ENCODE measurements at regions not wholly inside any gene's neighbourhood (a gene's known extent, or its start where the extent isn't known, plus 50 kb on each side); places are given as distances from the start of the nearest gene placed in this dataset.

GRCh38 chr4:123830930-123831329 is 434.3 kb downstream of the SPRY1 start:
- no peaks in the 10 kb centered on the region for H3K36me3 ChIP-seq (ENCODE audit: control insufficient read depth in 2 of 3, insufficient read depth in 3 of 3, low read length in 3 of 3)
- H3K27ac ChIP-seq (ENCODE audit: low read depth in 2 of 2, low read length in 2 of 2), result no peak overlapping the region
- no peak overlapping the region for H3K4me3 ChIP-seq (ENCODE audit: low read length in 3 of 3)
- no peak for FAIRE-seq
- DNase-seq, result no peak
- no peak for TF ChIP-seq CTCF (IDR thresholded peaks at IDR 0.05; ENCODE audit: borderline replicate concordance, extremely low read depth, insufficient read depth)
- no peak overlapping the region for H3K9ac ChIP-seq (ENCODE audit: low read length in 3 of 3)
- no peaks in the 10 kb centered on the region for H3K9me3 ChIP-seq (ENCODE audit: control insufficient read depth in 2 of 3, insufficient read depth in 1 of 3, low read length in 3 of 3)
- no peaks in the 10 kb centered on the region for H3K27me3 ChIP-seq (ENCODE audit: control insufficient read depth, insufficient read depth, low read length)
- peaks cover 0 to 2% (median 0%) of the 10 kb centered on the region in 3 donors for H3K4me1 ChIP-seq (ENCODE audit: control insufficient read depth in 2 of 3, insufficient read depth in 2 of 3, low read depth in 1 of 3, low read length in 3 of 3)
- intact Hi-C loops (cut with DNase I), result no loop called here

DNA sequence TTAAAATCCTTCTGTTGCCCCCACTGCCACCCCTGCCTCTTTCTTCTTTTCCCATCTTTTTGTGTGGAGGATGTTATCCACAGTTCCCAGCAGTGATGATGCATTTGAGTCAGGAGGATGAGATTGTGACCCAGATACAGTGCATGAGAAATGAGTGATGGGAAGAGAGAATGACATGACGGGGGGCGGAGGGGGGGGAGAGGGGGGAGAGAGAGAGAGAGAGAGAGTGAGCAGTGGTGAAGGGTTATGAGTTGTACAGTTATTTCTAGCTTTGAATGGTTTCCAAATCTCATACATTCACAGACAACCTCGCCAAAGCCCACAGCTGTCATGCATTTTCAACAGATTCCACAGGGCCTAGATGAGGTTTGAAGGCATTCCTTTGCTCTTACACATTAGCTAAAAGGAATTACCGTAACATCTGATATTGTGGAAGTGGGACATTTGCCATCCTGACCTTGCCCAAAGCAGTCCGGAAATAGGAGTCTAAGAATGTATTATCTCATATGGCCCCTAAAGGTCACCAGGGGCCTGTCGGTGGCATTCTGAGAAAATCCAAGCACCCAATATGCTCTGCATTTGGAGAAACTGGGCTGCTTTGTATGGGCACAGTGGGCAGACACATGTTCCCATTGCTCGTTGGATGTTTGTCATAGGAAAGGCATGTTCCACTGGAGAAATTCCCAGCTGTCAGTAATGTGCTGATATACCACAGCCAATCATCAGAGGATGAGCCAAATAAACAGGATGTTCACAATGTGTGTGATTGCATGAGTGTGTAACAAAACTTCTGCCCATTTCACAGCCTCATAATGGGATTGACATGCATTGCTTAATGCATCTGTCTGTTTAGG is 435.8 kb downstream of the SPRY1 start:
- DNase-seq (peak in 2 of 5 donors; percentile 27 to 58), FAIRE-seq (no peak)
- intact Hi-C loops (cut with DNase I), result no loop called here
- no peak for TF ChIP-seq CTCF (IDR thresholded peaks at IDR 0.05; ENCODE audit: borderline replicate concordance, extremely low read depth, insufficient read depth)
- no peaks in the 10 kb centered on the region for H3K27me3 ChIP-seq (ENCODE audit: control insufficient read depth, insufficient read depth, low read length)
- peaks cover 0 to 2% (median 0%) of the 10 kb centered on the region in 3 donors for H3K4me1 ChIP-seq (ENCODE audit: control insufficient read depth in 2 of 3, insufficient read depth in 2 of 3, low read depth in 1 of 3, low read length in 3 of 3)
- H3K9ac ChIP-seq (ENCODE audit: low read length in 3 of 3), result no peak overlapping the region
- no peaks in the 10 kb centered on the region for H3K9me3 ChIP-seq (ENCODE audit: control insufficient read depth in 2 of 3, insufficient read depth in 1 of 3, low read length in 3 of 3)
- H3K4me3 ChIP-seq (ENCODE audit: low read length in 3 of 3), result no peak overlapping the region
- no peaks in the 10 kb centered on the region for H3K36me3 ChIP-seq (ENCODE audit: control insufficient read depth in 2 of 3, insufficient read depth in 3 of 3, low read length in 3 of 3)
- H3K27ac ChIP-seq (ENCODE audit: low read depth in 2 of 2, low read length in 2 of 2), result peak overlapping the region; percentile 20 to 61

DNA sequence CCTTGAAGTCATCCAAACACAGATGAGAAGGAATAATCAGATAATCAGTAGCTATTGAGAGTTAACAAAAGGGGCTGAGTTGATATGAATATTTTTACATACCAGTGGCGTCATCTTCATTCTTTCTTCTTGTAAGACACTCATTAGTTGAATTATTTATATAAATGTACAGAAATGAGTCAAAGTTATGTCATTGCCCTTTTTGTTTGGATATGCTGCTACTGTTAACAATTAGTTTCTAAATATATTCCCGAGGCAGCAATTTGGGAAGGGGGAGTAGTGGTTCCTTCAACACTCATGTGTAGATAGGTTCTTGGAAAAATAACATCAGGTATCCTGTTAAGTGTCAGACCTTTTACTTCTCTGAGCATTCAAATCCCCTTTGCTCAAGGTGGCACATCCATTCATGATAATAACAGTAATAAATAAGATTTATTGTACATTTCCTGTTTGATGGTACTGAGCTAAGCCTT is 436.6 kb downstream of the SPRY1 start:
- no peak overlapping the region for H3K4me3 ChIP-seq (ENCODE audit: low read length in 3 of 3)
- peaks cover 0 to 2% (median 0%) of the 10 kb centered on the region in 3 donors for H3K4me1 ChIP-seq (ENCODE audit: control insufficient read depth in 2 of 3, insufficient read depth in 2 of 3, low read depth in 1 of 3, low read length in 3 of 3)
- no peaks in the 10 kb centered on the region for H3K36me3 ChIP-seq (ENCODE audit: control insufficient read depth in 2 of 3, insufficient read depth in 3 of 3, low read length in 3 of 3)
- intact Hi-C loops (cut with DNase I), result no loop called here
- FAIRE-seq, result no peak
- H3K27ac ChIP-seq (ENCODE audit: low read depth in 2 of 2, low read length in 2 of 2), result no peak overlapping the region
- no peak for DNase-seq
- H3K27me3 ChIP-seq (ENCODE audit: control insufficient read depth, insufficient read depth, low read length), result no peaks in the 10 kb centered on the region
- no peak overlapping the region for H3K9ac ChIP-seq (ENCODE audit: low read length in 3 of 3)
- TF ChIP-seq CTCF (IDR thresholded peaks at IDR 0.05; ENCODE audit: borderline replicate concordance, extremely low read depth, insufficient read depth), result no peak
- no peaks in the 10 kb centered on the region for H3K9me3 ChIP-seq (ENCODE audit: control insufficient read depth in 2 of 3, insufficient read depth in 1 of 3, low read length in 3 of 3)
